ENCODE measurements at regions not wholly inside any gene's neighbourhood (a gene's known extent, or its start where the extent isn't known, plus 50 kb on each side); places are given as distances from the start of the nearest gene placed in this dataset.

- peaks cover 0 to 15% (median 9%) of the 10 kb centered on the region in 4 donors for H3K4me1 ChIP-seq
- H3K4me3 ChIP-seq, result no peak overlapping the region
- TF ChIP-seq CTCF (IDR thresholded peaks at IDR 0.05), result no peak
- H3K27me3 ChIP-seq, result no peaks in the 10 kb centered on the region
- intact Hi-C loops (cut with DNase I; ENCODE audit: low total_unique reads), result loop anchor here (10.0 kb wide), 2 partner anchors 292 to 1252 kb away; no protein-coding TSS in a partner anchor
- no peaks in the 10 kb centered on the region for H3K9me3 ChIP-seq
- H3K27ac ChIP-seq, result no peak overlapping the region
- DNase-seq, result no peak
- no peaks in the 10 kb centered on the region for H3K36me3 ChIP-seq
Observed at GRCh38 chr6:53983301-53983700, 127.9 kb upstream of the MLIP start.

DNA sequence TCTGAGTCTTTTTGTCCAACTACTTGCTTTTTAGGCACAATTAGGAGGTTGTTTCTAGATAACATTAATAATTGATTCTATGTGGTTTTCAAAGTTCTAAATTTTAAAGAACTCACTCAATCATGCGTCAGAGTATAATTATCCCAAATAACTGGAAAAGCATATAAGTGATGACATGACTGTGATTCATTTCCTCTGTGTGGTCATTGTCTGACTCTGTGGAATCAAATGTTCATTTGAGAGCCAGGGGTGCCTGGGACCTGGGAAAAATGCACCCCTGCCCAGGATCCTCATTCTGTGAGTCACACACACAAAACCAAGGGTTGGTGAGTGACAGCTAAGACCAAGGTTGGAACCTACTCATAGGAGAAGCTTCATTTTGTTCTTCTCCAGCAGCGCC, 127.1 kb upstream of the MLIP start:
- TF ChIP-seq CTCF (IDR thresholded peaks at IDR 0.05), result no peak
- H3K4me3 ChIP-seq, result no peak overlapping the region
- no peaks in the 10 kb centered on the region for H3K9me3 ChIP-seq
- H3K4me1 ChIP-seq, result peaks cover 0 to 17% (median 9%) of the 10 kb centered on the region in 4 donors
- no peaks in the 10 kb centered on the region for H3K27me3 ChIP-seq
- DNase-seq, result no peak
- H3K27ac ChIP-seq, result no peak overlapping the region
- intact Hi-C loops (cut with DNase I; ENCODE audit: low total_unique reads), result loop anchor here (10.0 kb wide), 2 partner anchors 291 to 1251 kb away; no protein-coding TSS in a partner anchor
- H3K36me3 ChIP-seq, result no peaks in the 10 kb centered on the region

GRCh38 chr6:53984581-53984980, 126.7 kb upstream of the MLIP start:
- intact Hi-C loops (cut with DNase I; ENCODE audit: low total_unique reads), result loop anchor here (10.0 kb wide), 2 partner anchors 290 to 1250 kb away; no protein-coding TSS in a partner anchor
- no peaks in the 10 kb centered on the region for H3K36me3 ChIP-seq
- peaks cover 0 to 22% (median 9%) of the 10 kb centered on the region in 4 donors for H3K4me1 ChIP-seq
- H3K4me3 ChIP-seq, result no peak overlapping the region
- H3K27ac ChIP-seq, result no peak overlapping the region
- H3K9me3 ChIP-seq, result no peaks in the 10 kb centered on the region
- no peaks in the 10 kb centered on the region for H3K27me3 ChIP-seq
- TF ChIP-seq CTCF (IDR thresholded peaks at IDR 0.05), result no peak
- DNase-seq, result no peak

DNA sequence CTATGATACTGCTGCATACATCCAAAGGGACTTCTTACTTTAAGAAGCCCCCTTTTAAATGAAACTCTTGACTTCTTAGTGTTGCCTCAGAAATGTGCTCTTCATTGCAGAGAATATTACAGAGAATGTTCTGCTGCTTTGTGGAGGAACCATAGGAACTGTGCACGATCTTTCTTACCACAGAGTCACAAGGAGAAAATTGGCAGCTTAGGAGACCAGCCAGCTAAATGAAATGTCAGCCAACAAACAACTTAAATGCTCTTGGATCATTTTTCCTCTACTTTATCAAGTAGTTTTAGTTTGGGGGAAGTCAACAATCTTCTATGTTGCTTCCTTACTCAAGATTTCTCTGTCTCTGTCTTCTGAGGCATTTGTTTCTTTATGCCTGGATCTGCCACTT, 125.9 kb upstream of the MLIP start:
- no peaks in the 10 kb centered on the region for H3K27me3 ChIP-seq
- H3K9me3 ChIP-seq, result no peaks in the 10 kb centered on the region
- intact Hi-C loops (cut with DNase I; ENCODE audit: low total_unique reads), result loop anchor here (10.0 kb wide), 2 partner anchors 289 to 1249 kb away; no protein-coding TSS in a partner anchor
- peaks cover 0 to 25% (median 9%) of the 10 kb centered on the region in 4 donors for H3K4me1 ChIP-seq
- no peak for TF ChIP-seq CTCF (IDR thresholded peaks at IDR 0.05)
- H3K36me3 ChIP-seq, result no peaks in the 10 kb centered on the region
- DNase-seq, result no peak
- H3K27ac ChIP-seq, result no peak overlapping the region
- H3K4me3 ChIP-seq, result no peak overlapping the region

DNA sequence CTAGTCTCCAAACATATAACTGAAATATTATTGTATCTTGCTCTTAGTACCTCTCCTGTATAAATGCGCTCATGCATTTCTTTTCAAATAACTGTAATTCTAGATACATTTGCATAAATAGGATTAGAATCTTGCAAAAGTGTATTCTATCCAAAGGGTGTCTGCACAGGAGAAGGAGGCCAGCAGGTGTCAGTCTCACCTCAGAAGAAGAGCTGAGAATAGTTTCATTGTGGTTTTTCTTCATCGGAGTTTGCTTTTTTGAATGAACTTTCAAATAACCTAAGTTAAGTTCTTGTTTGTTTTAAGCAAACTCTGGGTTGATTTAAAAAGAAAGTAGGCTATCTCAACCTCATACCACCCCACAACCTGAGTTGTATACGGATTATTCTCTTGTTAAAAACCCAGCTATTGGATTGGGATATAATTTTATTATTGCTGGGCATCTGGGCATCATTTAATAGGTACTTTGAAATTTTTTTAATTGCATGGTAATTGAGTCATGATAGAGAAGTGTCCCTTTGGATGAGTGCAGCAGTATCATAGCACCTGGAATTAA, 125.0 kb upstream of the MLIP start:
- peak in 1 of 2 donors; percentile 33 for DNase-seq
- H3K36me3 ChIP-seq, result no peaks in the 10 kb centered on the region
- no peaks in the 10 kb centered on the region for H3K27me3 ChIP-seq
- TF ChIP-seq CTCF (IDR thresholded peaks at IDR 0.05), result peak; percentile 70 to 76
- H3K9me3 ChIP-seq, result no peaks in the 10 kb centered on the region
- no peak overlapping the region for H3K4me3 ChIP-seq
- H3K4me1 ChIP-seq, result peaks cover 0 to 25% (median 9%) of the 10 kb centered on the region in 4 donors
- intact Hi-C loops (cut with DNase I; ENCODE audit: low total_unique reads), result loop anchor here (10.0 kb wide), 2 partner anchors 289 to 1249 kb away; no protein-coding TSS in a partner anchor
- no peak overlapping the region for H3K27ac ChIP-seq

All from tibial artery (tissue), 4 donors.